ENCODE measurements at regions not wholly inside any gene's neighbourhood (a gene's known extent, or its start where the extent isn't known, plus 50 kb on each side); places are given as distances from the start of the nearest gene placed in this dataset.
"Not testable (repeated sequence)": the region's sequence is repeated elsewhere in the genome, so short reads cannot be mapped to it uniquely, and the experiment has no call there.

DNA sequence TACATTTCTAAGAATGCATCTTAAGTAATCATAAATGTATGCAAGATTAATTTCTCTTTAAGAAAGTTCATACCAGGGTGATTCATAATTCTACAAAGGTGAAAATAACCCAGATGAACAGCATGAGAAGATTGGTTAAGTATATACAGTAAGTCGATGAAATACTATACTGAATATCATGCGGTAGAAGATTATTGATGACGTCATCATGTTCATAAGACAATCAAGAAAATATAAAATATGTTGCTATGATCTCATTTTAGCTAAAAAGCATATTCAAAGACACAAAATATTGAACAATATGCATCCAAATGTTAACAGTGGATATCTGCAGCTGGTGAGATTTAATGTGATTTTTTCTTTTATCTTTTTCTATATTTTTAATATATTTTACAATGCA, 312.0 kb upstream of the FGF13 start:
- DNase-seq = no peak

DNA sequence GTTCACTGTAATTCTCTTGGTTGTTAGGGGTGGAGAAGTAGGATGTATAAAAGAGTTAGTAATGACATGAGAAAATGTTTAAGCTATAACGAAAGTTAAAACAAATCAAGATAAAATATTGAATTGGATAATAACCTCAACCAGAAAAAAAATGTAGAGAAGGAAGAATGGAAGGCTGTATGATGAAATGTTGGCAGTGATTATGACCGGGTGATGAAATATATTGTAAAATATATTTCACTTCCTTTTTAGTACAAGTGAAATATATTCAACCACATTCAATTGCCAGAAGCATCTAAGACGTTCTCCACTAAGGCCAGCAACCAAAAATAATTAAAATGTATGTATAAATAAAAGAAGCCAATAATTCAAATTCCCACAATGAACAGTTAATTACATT, 309.3 kb upstream of the FGF13 start:
- no peak for DNase-seq

DNA sequence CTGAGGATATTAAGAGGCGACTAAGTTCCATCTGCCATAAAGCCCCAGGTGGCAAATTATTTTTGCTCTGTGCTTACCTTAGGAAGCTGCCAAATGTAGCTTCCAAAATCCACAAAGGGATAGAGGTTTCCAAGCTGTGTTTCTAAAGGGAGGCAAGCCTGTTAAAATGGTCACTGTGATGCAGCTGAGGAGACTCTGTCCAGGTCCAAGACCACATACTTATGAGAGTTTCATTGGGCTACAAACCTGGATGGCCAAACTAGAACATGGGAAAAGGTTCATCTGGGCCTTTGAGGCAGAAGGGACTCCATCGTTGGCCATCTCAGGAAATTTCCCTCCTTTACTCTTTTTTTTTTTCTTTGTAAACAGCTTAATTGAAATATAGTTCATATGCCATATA, 306.9 kb upstream of the FGF13 start:
- DNase-seq = no peak

DNA sequence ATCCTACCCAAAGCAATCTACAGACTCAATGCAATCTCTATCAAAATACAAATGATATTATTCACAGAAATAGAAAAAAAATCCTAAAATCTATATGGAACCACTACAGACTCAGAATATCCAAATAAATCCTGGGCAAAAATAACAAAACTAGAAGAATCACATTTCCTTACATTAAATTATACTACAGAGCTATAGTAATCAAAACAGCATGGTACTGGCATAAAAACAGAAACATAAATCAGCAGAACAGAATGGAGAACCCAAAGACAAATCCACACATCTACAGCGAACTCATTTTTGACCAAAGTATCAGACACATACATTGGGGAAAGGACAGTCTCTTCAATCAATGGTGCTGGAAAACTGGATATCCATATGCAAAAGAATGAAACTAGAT, 304.1 kb upstream of the FGF13 start:
- DNase-seq = no peak

DNA sequence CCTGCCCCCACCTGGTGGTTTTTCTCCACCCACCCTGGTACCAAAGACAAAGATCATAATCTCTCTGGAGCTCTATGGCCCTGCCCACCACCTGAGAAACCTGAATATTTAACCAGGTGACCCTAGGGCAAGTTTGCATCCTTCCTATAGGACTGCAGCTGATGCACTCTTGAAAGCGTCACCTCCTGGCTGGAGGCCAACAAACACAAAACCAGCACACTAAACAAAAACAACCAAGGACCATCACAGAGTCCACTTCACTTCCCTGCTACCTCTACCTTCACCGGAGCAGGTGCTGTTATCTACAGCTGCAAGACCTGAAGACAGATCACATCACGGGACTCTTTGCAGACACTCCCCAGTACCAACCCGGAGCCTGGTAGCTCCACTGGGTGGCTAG, 296.7 kb upstream of the FGF13 start:
- no peak for DNase-seq

DNA sequence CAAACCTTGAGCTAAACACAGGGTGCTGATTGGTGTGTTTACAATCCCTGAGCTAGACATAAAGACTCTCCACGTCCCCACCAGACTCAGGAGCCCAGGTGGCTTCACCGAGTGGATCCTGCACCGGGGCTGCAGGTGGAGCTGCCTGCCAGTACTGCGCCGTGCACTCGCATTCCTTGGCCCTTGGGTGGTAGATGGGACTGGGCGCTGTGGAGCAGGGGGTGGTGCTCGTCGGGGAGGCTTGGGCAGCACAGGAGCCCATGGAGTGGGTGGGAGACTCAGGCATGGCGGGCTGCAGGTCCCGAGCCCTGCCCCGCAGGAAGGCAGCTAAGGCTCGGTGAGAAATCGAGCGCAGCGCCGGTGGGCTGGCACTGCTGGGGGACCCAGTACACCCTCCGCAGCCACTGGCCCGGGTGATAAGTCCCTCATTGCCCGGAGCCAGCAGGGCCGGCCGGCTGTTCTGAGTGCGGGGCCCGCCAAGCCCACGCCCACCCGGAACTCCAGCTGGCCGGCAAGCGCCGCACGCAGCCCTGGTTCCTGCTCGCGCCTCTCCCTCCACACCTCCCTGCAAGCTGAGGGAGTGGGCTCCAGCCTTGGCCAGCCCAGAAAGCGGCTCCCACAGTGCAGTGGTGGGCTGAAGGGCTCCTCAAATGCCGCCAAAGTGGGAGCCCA, 292.5 kb upstream of the FGF13 start:
- not testable (repeated sequence) for DNase-seq

DNA sequence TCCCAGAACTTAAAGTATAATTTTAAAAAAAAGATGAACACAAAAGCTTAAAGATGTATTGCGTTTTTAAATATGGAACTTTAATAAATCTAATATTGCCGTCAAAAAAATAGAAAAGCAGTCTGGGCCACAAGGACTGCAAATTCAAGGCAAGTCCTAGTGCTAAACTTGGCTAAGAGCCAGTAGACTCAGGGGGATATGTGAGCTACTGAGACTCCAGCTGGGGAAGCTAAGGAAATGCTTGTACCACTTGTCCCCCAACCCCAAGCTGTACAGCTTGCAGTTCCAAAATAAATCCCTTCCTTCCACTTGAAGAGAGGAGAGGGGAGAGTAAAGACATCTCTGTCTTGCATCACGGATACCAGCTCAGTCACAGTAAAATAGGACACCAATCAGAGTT, 290.8 kb upstream of the FGF13 start:
- no peak for DNase-seq

DNA sequence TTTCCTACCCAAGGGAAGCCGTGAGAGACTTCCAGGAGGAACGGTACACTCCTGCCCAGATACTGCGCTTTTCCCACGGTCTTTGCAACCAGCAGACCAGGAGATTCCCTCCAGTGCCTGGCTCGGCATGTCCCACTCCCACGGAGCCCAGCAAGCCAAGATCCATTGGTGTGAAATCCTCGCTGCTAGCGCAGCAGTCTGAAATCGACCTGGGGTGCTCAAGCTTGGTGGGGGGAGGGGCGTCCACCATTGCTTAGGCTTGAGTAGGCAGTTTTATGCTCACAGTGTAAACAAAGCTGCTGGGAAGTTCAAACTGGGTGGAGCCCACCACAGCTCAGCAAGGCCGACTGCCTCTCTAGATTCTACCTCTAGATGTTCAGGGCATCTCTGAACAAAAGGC, 284.8 kb upstream of the FGF13 start:
- DNase-seq = no peak

DNA sequence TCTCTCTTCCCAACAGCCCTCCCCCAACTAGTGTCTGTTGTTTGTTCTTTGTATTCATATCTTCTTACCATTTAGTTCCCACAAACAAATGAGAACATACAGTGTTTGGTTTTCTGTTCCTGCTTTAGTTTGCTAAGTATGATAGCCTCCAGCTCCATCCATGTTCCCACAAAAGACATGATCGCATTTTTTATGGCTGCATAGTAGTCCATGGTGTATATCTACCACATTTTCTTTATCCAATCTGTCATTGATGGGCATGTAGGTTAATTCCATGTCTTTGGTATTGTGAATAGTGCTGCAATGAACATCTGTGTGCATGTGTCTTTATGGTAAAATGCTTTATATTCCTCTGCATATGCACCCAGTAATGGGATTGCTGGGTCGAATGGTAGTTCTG, 283.9 kb upstream of the FGF13 start:
- no peak for DNase-seq

DNA sequence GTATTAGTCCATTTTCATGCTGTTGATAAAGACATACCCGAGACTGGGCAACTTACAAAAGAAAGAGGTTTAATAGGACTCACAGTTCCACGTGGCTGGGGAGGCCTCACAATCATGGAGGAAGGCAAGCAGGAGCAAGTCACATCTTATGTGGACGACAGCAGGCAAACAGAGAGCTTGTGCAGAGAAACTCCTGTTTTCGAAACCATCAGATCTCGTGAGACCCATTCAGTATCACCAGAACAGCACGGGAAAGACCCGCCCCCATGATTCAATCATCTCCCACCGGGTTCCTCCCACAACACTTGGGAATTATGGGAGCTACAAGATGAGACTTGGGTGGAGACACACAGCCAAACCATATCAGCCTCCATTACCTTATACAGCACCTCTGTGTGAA, 278.9 kb upstream of the FGF13 start:
- not testable (repeated sequence) for DNase-seq

DNA sequence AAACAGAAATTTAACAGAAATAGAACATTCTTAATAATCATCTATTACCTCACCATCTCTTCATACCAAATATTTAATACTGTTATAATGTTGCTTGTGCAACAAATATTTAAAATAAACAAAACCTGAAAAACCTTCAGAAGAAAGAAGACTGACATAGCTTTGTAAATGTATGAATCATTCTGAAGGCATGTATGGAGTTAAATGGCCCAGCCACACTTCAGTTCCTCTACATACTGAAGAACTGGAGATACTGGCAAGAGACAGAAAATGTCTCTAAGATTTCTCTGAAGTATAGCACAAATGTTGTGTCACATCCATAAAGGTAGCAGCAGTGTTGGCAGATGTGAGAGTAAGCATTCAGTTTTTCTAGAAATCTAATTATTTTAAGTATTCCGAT, 275.3 kb upstream of the FGF13 start:
- no peak for DNase-seq

DNA sequence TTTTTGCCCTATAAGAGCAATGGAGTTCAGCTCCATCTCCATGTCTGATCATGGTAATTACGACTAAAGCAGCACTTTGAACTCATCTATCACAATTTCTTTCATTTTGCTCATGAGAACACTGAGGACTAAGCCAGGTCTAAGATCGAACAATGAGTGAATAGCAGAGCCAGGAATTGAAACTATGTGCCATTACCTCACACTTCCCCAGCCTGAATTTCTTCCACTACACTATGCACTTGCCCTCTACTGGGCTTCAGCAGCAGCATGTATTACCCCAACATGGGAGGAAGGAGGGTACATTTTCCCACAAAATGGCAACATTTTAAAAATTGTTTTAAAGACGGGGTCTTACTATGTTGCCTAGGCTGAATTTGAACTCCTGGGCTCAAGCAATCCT, 274.7 kb upstream of the FGF13 start:
- DNase-seq = no peak

DNA sequence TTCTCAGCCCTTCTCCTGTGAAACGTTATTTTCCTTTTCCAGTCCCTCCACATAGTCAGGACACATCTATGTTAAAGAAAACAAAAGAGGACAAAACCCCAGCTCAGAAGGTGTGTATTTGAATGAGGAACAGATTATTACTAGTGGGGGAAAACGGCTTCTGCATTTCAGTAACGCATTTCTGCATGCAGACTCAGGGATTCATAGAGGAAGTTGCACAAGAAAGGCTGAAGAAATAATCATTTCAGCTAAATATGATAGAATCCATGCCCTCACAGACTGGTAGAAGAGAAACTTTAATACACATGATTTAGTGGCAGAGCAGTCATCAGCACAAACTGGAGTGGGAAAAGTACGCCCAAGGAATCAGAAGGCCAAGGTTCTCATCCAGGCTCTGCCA, 270.8 kb upstream of the FGF13 start:
- no peak for DNase-seq

DNA sequence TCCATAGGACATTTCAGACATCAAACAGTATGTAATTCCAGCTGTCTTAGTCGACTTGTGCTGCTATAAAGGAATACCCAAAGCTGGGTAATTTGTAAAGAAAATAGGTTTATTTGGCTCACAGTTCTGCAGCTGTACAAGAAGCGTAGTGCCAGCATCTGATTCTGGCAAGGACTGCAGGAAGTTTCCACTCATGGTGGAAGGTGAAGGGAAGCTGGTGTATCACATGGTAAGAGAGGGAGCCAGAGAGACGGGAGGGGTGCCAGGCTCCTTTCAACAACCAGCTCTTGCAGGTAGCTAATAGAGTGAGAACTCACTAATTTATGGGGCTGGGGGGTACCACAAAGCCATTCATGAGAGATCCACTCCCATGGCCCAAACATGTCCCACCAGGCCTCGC, 253.0 kb upstream of the FGF13 start:
- no peak for DNase-seq

DNA sequence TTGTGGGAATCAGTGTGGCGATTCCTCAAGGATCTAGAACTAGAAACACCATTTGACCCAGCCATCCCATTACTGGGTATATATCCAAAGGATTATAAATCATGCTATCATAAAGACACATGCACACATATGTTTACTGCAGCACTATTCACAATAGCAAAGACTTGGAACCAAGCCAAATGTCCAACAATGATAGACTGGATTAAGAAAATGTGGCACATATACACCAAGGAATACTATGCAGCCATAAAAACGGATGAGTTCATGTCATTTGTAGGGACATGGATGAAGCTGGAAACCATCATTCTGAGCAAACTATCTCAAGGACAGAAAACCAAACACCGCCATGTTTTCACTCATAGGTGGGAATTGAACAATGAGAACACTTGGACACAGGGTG, 250.9 kb upstream of the FGF13 start:
- DNase-seq = not testable (repeated sequence)

DNA sequence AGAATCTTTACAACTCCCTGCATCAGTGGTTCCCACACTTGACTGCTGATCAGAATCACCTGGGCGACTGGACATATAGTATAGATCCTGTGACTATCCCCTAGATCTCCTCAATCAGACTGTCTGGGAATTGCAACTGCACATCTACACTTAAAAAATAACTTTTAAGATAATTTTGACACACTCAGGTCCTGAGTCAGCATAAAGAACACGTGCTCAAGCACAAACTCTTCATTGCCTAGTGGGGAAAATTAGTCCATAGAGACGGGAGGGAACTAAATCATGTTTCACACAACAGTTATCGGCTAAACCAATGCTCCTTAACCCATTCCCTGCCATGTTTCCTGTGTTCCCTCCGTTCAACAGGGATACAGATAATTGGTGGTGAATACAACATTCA, 243.5 kb upstream of the FGF13 start:
- DNase-seq = no peak

DNA sequence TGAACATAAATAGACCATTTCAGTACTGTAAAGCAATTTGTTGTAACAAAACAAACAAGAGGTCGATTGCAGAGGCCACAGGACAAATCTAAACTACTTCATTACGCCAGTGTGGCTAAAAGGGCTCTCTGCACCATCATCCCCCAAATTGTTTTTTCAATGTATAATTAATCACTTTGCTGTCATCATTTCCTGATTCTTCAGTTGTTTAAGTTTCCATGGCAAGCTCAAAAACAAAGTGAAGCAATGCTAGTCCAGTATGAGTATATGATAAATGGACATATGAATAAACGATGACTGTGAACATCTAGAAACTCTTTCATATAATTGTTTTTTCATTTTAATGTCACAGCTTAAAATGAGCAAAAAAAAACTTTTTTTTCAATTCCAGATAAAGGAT, 235.4 kb upstream of the FGF13 start:
- no peak for DNase-seq

DNA sequence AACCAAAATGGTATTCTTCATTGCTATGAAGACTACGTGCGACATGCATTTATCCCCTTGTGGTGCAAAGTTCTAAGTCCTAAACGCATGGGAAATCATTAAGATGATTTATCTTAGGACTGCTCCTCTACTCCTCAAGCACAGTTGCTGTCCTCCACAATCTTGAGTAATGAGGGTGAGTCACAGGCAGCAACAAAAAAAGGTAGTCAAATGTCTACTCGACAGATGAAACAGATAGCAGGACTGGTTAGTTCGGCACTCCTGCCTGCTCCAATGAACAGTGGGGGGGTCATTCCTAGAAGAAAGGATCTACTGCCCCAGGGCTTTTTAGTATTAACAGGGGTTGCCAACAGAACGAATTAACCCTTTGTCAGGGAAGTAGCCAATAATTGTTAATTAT, 233.7 kb upstream of the FGF13 start:
- DNase-seq = no peak

DNA sequence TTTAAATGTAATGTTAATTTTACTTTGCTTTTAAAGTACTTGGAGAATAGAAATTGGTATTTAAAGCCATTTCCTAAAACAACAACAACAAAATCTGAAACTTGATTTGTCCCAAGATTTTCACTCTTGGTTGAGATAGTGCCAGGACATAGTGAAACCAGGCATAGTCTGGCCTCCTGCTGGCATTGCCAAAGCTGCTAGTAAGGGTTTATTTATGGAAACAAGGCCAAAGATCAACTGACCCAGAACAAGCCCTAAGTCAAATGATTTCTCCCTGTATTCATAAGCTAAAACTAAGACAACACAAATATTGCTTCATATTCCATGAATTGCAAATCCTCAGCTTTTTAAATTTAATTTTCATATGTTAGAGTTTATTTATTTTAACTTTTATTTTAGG, 227.5 kb upstream of the FGF13 start:
- DNase-seq = no peak

DNA sequence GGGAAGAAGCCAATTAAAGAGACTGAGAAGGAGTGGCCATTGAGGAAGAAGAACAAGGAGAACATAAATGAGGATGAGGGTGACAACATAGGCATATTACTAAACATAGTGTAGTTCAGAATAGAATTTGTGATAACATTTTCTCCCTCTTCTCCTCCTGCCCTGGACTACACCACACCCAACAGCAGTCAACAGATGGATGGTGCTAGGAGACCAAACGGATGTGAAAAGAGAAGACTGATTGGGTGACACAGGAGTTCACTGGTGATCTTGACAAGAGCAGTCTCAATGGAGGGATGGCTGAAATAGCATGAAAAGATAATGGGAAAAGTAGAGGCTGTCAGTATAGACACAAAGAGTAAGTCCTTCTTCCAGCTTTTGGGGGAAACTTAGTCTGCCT, 226.5 kb upstream of the FGF13 start:
- DNase-seq = no peak

DNA sequence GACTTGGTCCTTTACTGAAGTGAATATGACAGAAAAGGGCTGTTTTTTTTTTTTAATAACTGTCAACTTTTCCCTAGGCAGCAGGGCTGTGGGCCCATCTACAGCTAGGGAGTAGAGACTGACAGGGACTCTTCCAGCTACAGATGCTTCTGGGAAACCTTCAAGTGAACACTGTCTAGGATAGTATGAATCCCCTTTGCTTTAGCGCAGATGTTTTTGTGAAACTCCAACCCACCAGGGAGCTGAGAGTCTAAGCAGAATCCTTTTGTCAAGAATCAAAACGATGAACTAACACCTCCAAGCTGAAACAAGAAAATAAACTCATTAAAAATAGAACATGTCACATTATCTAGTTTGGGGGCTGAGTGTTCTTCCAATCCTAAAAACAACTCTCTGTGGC, 219.7 kb upstream of the FGF13 start:
- no peak for DNase-seq

DNA sequence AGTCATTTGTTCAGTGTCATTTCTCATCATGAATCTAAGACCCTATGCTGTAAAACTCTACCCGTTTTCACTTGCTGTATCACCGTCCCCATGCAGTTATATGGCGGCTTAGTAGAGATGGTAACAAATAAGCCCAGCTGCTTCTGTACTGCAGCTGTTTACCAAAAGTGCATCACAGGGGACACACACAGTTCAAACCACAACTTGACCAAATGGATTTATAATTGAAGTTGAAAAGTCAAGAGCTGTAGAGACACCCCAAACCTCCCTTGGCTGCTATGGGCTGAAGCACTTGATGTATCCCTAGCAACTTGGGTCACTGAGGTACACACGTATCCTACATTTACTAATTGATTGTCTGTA, 219.0 kb upstream of the FGF13 start:
- DNase-seq = no peak

DNA sequence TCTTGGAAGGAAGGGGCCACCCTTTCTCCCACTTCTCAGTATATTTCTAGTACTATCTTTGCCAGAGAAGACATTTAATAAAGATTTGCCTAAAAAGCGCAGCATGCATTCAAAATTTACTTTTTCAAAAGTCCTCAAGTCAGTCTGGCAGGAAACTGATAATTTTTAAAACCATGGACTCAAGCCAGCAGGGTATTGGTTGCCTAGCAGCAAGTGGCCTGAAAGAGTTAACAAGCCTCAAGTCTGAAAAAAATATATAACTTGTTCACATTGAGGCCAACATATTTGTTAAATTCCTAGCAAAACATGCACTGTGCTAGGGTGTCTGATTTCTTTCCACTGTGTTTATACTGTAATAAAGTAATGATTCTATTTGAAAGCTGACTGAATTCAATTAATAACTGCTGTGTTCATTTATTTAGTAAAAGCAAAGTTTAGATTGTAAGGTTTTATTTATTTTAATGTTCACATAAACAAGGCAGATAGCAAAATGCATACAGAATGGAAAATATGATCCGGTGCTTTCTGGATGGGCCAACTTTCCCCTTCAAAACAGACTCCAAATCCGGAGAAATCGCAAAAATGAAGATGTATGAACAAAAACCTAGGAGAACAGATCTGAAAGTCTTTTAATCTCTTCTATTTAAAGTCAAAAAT, 218.5 kb upstream of the FGF13 start:
- DNase-seq = no peak

DNA sequence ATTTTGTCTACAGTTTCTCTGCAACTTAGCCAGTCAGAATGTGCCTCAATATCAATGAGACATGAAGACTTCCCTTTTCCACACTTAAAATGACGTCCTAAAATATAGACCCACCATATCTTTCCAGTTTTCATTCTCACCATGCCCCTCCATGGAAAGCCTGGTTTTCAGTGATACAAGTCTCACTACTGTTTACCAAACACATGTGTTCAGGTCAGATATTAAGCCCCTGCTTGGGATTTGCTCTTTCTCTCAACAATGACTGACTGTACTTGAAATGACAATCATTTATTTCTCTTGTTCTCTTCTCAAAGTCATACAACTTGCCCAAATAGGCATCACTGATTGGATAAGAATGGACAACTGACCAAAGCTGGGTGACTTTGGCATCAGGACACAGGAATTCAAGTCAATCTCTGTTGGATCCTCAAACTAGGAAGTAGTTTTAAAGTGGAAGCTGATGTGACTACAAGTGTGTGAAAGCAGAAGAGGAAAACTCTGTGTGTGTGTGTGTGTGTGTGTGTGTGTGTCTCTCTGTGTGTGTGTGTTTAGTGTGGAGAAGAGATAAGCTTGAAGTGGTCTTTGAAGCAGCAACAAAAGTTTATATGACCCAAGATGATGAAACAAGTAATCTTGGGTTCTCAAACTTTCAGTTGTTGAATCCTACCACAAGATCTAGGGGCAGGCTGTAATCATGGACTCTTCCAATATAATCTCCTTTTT, 217.4 kb upstream of the FGF13 start:
- no peak for DNase-seq

DNA sequence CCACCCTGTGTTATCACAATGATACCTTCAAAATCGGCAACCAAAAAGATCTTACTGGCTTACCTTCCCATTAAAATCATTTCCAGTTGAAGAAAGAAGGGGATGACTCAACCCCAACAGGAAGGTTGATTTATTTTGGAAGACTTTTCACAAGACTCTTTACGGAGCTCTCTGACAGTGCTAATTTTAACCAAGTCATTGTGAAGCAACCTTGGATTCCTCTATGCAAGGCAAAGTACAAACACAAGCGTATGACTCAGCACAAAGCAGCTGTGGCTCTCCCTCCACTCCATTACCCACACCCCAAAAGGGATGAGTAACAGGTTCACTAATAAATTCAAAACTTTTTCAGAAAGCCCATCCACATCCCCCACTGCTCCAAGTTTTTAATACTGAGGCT, 213.8 kb upstream of the FGF13 start:
- DNase-seq = no peak

All from NCI-H524 (cell line).